Sigmoid colon (tissue), 3 donors: ENCODE measurements at regions not wholly inside any gene's neighbourhood (a gene's known extent, or its start where the extent isn't known, plus 50 kb on each side); places are given as distances from the start of the nearest gene placed in this dataset.

Experiments
- CTCF ChIP-seq, 4 experiments: fragments of 450-650 bp in 3 of 4; fragments of 200-600 bp in 1 of 4; IDR thresholded peaks; one replicate each; pipeline ENCODE4 v1.5.1; 2016 to 2019; ENCODE audit warnings: antibody characterized with exemption in 4 of 4, mild to moderate bottlenecking in 3 of 4, moderate library complexity in 2 of 4
- POLR2A ChIP-seq, 2 donors: fragments of 450-650 bp; IDR thresholded peaks; one replicate each; pipeline ENCODE4 v1.6.1; 2016; ENCODE audit warnings: antibody characterized with exemption in 2 of 2, mild to moderate bottlenecking in 2 of 2, moderate library complexity in 2 of 2

GRCh38 chr5:18712936-18713485 lies 1078.8 kb downstream of the TAF11L14 start:
- TF ChIP-seq POLR2A (IDR thresholded peaks at IDR 0.05) (no peak), CTCF (IDR thresholded peaks at IDR 0.05) (no peak)
